ENCODE measurements at regions not wholly inside any gene's neighbourhood (a gene's known extent, or its start where the extent isn't known, plus 50 kb on each side); places are given as distances from the start of the nearest gene placed in this dataset.

GRCh38 chr13:21798181-21798580, 127.3 kb downstream of the FGF9 start:
- TF ChIP-seq CTCF (IDR thresholded peaks at IDR 0.05) (no peak), POLR2A (IDR thresholded peaks at IDR 0.05) (no peak)
